Stimulated activated naive B cell treated with anti-CD40 and anti-IgM and Interleukin-4, amounts not matched to agents 10 μg/mL and 1 μg/mL and 100 μg/mL, for 72 hours (primary cell): ENCODE measurements at regions not wholly inside any gene's neighbourhood (a gene's known extent, or its start where the extent isn't known, plus 50 kb on each side); places are given as distances from the start of the nearest gene placed in this dataset.
"Not testable (repeated sequence)": the region's sequence is repeated elsewhere in the genome, so short reads cannot be mapped to it uniquely, and the experiment has no call there.

Source experiments
- ATAC-seq, 2 donors: fragments of 150-1000 bp; cut with Tn5 transposase; replicated peaks; 2 replicates each; pipeline ENCODE4 v1.10.0; 2021; ENCODE audit warnings: moderate library complexity in 1 of 2
- DNase-seq: peaks from one replicate; pipeline ENCODE4 v3.0.0; 2021
- H3K27ac Mint-ChIP-seq: one replicate; pipeline ENCODE4 v1.8.0; 2022; ENCODE audit warnings: mild to moderate bottlenecking, mixed read lengths
- H3K27me3 Mint-ChIP-seq, 2 donors: one replicate each; pipeline ENCODE4 v1.8.0; 2022; ENCODE audit warnings: mixed read lengths in 2 of 2
- H3K36me3 Mint-ChIP-seq, 2 donors: one replicate each; pipeline ENCODE4 v1.8.0; 2022; ENCODE audit warnings: mixed read lengths in 2 of 2, mild to moderate bottlenecking in 1 of 2
- H3K4me1 Mint-ChIP-seq, 2 donors: one replicate each; pipeline ENCODE4 v1.8.0; 2022; ENCODE audit warnings: mixed read lengths in 2 of 2, mild to moderate bottlenecking in 1 of 2
- H3K4me3 Mint-ChIP-seq, 2 donors: one replicate each; pipeline ENCODE4 v1.8.0; 2022; ENCODE audit warnings: mild to moderate bottlenecking in 2 of 2, mixed read lengths in 2 of 2, moderate library complexity in 1 of 2
- H3K9me3 Mint-ChIP-seq, 2 donors: one replicate each; pipeline ENCODE4 v1.8.0; 2022; ENCODE audit warnings: mixed read lengths in 2 of 2, mild to moderate bottlenecking in 1 of 2

DNA sequence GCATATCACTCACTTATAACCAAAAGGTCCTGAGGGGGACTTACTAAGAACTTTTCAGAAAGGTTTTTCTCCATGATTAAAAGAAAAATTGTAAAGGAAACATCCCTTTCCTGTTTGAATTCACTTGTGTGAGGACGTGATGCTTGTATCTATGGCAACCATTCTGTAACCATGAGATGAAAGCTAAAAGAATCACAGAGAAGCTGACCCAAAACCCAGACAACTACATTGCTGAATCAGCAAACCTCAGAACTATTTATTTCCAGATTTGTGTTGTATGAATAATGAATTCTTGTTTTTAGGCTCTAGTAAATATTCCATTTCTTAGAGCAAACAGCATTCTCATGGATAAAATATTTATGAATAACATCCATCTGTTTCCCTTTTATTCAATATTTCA is 91.2 kb downstream of the RCHY1 start:
- Mint-ChIP-seq H3K27me3 (peaks cover 6 to 14% of the 10 kb centered on the region in 2 donors), H3K27ac (no peak overlapping the region)
- no peak for ATAC-seq

DNA sequence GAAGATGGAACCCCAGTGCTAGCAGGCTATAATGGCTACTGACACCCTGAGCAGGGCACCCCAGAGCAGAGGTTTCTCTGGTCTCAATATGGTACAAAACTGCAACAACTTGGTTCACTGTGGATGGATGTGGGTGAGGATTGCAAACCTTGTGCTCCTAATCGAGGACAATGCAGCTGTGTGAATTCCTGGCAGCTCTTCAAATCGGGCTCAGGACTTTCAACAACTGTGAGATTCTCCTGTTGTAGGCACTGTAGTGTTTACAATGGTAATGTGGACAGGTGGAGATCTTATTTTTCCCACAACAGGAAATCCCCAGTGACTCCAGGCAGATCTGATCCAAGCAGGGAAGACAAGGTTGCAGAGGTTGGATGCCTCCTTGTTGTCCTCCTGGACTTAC is 101.5 kb downstream of the RCHY1 start:
- Mint-ChIP-seq H3K27me3 (peaks cover 6 to 9% of the 10 kb centered on the region in 2 donors), H3K9me3 (peaks cover 8 to 14% of the 10 kb centered on the region in 2 donors), H3K36me3 (no peaks in the 10 kb centered on the region), H3K27ac (no peak overlapping the region), H3K4me3 (no peak overlapping the region), H3K4me1 (no peaks in the 10 kb centered on the region)
- DNase-seq (no peak), ATAC-seq (no peak)

More for the DNA sequence above, 91.2 kb downstream of the RCHY1 start:
- no peak overlapping the region for H3K4me3 Mint-ChIP-seq
- no peaks in the 10 kb centered on the region for H3K4me1 Mint-ChIP-seq
- H3K9me3 Mint-ChIP-seq, result peaks cover 4% of the 10 kb centered on the region in 2 donors
- DNase-seq, result no peak
- no peaks in the 10 kb centered on the region for H3K36me3 Mint-ChIP-seq

DNA sequence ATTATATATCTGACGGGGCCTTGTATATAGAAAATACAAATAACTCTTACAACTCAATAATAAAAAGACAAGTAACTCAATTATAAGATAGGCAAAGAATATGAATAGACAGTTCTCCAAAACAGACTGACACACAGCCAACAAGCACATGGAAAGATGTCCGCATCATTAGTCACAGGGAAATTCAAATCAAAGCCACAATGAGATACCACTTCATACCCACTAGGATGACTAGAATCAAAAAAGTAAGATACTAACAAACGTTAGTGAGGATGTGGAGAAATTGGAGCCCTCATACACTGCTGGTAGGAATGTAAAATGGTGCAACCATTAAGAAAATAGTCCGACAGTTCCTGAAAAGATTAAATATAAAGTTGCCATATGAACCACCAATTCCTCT is 115.7 kb downstream of the RCHY1 start:
- Mint-ChIP-seq H3K27me3 (peaks cover 0 to 24% of the 10 kb centered on the region in 2 donors), H3K9me3 (no peaks in the 10 kb centered on the region), H3K4me1 (no peaks in the 10 kb centered on the region), H3K27ac (no peak overlapping the region), H3K4me3 (no peak overlapping the region), H3K36me3 (no peaks in the 10 kb centered on the region)
- ATAC-seq (no peak), DNase-seq (no peak)

DNA sequence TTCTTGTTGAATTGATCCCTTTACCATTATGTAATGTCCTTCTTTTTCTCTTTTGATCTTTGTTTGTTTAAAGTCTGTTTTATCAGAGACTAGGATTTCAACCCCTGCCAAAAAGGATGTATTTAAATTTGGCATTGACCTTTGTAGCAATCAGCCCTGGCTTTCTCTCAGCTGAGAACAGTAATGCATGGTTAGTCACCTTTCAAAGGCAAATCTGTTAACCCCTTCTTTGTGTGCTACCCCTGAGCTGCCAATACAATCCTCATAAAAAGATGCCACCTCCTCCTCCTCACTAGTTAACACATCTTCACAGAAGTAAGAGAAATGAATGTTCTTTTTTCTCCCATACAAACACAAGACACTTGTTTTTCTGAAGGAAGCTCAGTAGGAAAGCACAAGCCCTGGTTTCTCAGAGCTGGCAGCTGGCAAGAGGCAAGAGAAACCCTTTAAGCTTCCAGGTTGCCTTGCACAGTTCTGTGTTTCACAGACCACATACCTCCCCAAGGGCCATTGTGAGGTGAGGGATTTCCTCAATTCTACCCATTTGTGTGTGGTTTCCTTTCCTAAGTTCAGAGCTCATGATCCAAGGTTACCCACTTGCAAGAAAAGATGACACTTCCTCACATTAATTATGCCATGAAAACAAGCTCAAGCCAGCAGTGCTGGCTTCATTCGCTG is 122.6 kb downstream of the RCHY1 start:
- peaks cover 0 to 2% of the 10 kb centered on the region in 2 donors for H3K9me3 Mint-ChIP-seq
- H3K4me1 Mint-ChIP-seq, result peaks cover 7 to 10% of the 10 kb centered on the region in 2 donors
- H3K27ac Mint-ChIP-seq, result no peak overlapping the region
- peaks cover 21 to 24% of the 10 kb centered on the region in 2 donors for H3K27me3 Mint-ChIP-seq
- DNase-seq (peak; percentile 8), ATAC-seq (peak; percentile 72 to 81)
- H3K36me3 Mint-ChIP-seq, result no peaks in the 10 kb centered on the region
- no peak overlapping the region for H3K4me3 Mint-ChIP-seq

DNA sequence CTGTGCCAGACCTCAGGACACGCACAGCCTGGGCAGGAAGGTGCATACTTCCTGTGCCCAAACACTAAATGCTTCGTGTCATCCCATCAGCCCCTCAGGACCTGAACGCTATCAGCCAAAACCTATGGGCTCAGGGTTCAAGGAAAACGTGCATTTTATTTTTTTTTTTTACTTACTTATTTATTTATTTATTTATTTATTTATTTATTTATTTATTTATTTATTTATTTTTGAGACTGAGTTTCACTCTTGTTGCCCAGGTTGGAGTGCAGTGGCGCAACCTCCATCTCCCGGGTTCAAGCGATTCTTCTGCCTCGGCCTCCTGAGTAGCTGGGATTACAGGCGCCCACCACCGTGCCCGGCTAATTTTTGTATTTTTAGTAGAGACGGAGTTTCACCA is 127.8 kb downstream of the RCHY1 start:
- not testable (repeated sequence) for ATAC-seq, H3K36me3 Mint-ChIP-seq

DNA sequence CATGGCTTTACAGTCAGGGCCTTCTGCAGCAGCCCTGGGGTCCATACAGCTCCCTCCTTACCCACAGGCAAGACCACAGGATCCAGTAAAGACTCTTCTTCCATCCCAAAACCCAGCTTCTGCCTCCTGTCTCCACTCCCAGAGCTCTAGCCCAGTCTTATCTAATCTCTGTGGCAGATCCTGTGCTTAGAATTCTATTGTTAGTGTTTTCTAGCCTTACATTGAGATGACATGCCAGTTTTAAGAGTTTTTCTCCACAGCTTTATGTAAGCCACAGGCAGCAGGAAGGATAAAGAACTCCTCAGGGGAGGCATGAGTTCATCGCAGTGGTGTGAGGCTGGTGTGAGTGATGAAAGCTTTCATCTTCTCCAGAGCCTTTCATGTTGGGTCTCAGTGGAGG is 129.1 kb downstream of the RCHY1 start:
- Mint-ChIP-seq H3K4me3 (no peak overlapping the region), H3K9me3 (peaks cover 6 to 7% of the 10 kb centered on the region in 2 donors), H3K27ac (no peak overlapping the region), H3K36me3 (no peaks in the 10 kb centered on the region), H3K4me1 (no peaks in the 10 kb centered on the region), H3K27me3 (peaks cover 0 to under 1% of the 10 kb centered on the region in 2 donors)
- no peak for DNase-seq
- ATAC-seq, result no peak

More for the DNA sequence above, 127.8 kb downstream of the RCHY1 start:
- DNase-seq, H3K9me3 Mint-ChIP-seq, H3K4me3 Mint-ChIP-seq, H3K4me1 Mint-ChIP-seq, H3K27ac Mint-ChIP-seq: not testable (repeated sequence)
- H3K27me3 Mint-ChIP-seq, result peaks cover 1 to 11% of the 10 kb centered on the region in 2 donors

DNA sequence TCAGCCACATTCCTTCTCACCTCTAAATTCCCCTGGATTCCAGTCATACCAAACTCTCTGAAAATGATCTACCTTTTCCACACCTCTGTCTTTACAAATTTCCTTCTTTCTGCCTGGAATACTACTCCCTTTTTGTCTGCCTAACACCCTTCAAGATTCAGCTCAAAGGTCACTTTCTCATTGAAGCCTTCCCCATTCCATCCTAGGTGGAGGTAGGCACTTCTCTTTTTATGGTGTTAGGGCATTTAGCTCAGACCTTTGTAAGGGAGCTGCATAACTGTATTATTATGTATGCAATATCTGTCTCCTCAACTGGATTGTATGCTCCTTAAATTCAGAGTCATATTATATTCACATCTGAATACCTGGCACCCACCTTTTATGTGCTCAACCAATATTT is 137.7 kb downstream of the RCHY1 start:
- no peaks in the 10 kb centered on the region for H3K36me3 Mint-ChIP-seq
- H3K4me3 Mint-ChIP-seq, result no peak overlapping the region
- H3K4me1 Mint-ChIP-seq, result no peaks in the 10 kb centered on the region

DNA sequence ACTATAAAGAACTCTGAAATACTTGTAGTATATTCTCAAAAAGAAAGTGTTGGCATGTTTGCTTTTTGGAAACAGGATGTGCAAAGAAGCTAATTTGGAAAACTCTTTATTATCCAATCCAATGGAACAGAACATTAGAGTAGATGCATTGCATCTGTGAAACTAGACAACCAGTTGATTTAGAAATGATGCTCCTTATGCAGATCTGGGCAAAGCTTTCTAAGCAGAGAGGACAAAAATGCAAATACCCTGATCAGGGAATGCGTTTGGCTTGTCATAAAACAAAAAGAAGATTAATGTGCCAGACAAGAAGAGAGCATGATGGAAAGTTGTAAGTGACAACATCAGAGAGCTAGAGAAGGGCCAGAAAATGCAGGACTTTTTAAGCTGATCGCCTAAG is 142.3 kb downstream of the RCHY1 start:
- ATAC-seq, result no peak
- Mint-ChIP-seq H3K36me3 (no peaks in the 10 kb centered on the region), H3K4me1 (no peaks in the 10 kb centered on the region), H3K27ac (no peak overlapping the region), H3K9me3 (peaks cover 0 to 1% of the 10 kb centered on the region in 2 donors), H3K27me3 (peaks cover 12 to 30% of the 10 kb centered on the region in 2 donors), H3K4me3 (no peak overlapping the region)
- no peak for DNase-seq

More for the DNA sequence above, 137.7 kb downstream of the RCHY1 start:
- ATAC-seq (no peak), DNase-seq (no peak)
- no peak overlapping the region for H3K27ac Mint-ChIP-seq
- peaks cover 9 to 13% of the 10 kb centered on the region in 2 donors for H3K9me3 Mint-ChIP-seq
- peaks cover 7 to 18% of the 10 kb centered on the region in 2 donors for H3K27me3 Mint-ChIP-seq

DNA sequence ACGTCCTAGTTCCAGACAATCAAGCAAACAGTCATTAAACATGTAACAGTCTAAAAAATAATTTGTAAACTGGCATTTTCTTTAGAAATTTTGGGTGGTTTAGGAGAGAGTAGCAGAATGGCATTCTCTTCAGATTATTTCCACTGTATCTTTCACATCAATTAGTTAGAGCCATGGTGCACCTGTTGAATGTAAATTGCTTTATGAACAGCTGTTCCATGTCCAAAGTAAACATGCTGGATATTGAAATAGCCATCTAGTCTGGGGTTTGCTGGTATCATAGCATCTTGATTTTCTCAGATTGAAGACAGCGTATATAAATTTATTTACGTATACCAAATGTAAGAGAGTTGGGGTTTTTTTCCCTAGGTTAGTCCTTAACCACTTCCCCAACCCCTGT is 143.6 kb downstream of the RCHY1 start:
- DNase-seq (no peak), ATAC-seq (no peak)
- Mint-ChIP-seq H3K9me3 (peaks cover 0 to 1% of the 10 kb centered on the region in 2 donors), H3K4me3 (no peak overlapping the region), H3K36me3 (no peaks in the 10 kb centered on the region), H3K4me1 (no peaks in the 10 kb centered on the region), H3K27me3 (peaks cover 6 to 30% of the 10 kb centered on the region in 2 donors), H3K27ac (no peak overlapping the region)

DNA sequence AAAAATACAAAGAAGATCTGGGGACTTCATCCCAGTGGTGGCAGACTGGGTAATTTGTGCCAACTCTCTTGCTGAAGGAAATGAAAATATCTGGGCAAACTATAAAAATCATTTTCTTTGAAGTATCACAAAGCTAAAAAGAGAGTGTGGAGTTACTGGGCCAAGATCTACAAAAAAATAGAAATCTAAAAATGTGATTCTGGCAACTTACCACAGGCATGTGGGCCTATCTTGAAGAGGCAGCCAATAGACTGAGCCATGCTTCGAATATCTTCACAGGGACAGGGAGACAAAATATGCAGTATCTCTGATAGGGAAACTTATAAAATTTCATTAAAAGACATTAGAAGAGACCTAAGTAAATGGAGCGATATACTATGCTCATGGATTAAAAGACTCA is 168.8 kb downstream of the RCHY1 start:
- ATAC-seq (no peak), DNase-seq (no peak)
- no peak overlapping the region for H3K4me3 Mint-ChIP-seq
- peaks cover 0 to 2% of the 10 kb centered on the region in 2 donors for H3K9me3 Mint-ChIP-seq
- H3K36me3 Mint-ChIP-seq, result no peaks in the 10 kb centered on the region
- H3K27me3 Mint-ChIP-seq, result peaks cover 0 to 6% of the 10 kb centered on the region in 2 donors
- no peaks in the 10 kb centered on the region for H3K4me1 Mint-ChIP-seq
- H3K27ac Mint-ChIP-seq, result no peak overlapping the region

DNA sequence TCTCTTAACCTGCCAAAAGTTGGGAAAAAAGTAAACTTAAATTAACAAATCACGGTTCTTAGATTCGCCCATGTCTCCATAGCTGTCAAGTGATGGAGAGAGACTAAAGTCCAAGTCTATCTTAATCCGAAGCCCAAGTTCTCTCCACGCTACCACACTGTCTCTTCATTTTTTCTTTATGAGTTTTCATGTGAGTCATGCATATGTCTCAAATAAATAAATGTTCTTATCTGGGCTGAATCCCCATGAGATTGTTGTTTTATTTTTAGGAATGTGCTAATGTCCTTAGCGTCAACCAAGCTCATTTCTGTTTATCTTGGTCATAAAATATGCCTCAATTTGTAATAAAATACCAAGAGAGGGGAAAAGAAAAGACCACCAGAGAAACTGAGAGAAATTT is 169.3 kb downstream of the RCHY1 start:
- no peak overlapping the region for H3K27ac Mint-ChIP-seq
- DNase-seq, result no peak
- peaks cover 0 to 6% of the 10 kb centered on the region in 2 donors for H3K27me3 Mint-ChIP-seq
- no peak for ATAC-seq
- H3K4me3 Mint-ChIP-seq, result no peak overlapping the region
- H3K4me1 Mint-ChIP-seq, result no peaks in the 10 kb centered on the region
- no peaks in the 10 kb centered on the region for H3K36me3 Mint-ChIP-seq
- H3K9me3 Mint-ChIP-seq, result peaks cover 0 to 1% of the 10 kb centered on the region in 2 donors

DNA sequence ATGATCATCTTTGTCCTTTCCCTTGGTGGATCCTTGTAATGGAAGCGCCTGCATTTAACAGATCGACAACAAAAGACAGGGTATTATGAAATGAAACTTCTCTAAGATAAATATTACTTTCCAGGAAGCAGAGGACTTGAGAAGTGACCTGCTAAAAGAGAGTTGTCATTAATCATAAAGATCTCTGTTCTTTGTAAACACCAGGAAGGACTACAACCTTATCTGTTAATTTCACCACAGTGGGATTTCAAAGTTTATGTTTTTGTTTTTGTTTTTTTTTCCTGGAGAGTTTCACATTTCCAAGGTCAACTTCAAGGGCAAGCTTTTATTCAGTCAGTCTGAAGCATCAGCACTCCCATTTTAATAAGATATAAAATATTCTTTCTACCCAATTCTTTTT is 170.9 kb downstream of the RCHY1 start:
- Mint-ChIP-seq H3K36me3 (no peaks in the 10 kb centered on the region), H3K4me1 (no peaks in the 10 kb centered on the region), H3K27ac (no peak overlapping the region), H3K4me3 (no peak overlapping the region), H3K27me3 (peaks cover 0 to 6% of the 10 kb centered on the region in 2 donors), H3K9me3 (no peaks in the 10 kb centered on the region)
- no peak for ATAC-seq
- no peak for DNase-seq

DNA sequence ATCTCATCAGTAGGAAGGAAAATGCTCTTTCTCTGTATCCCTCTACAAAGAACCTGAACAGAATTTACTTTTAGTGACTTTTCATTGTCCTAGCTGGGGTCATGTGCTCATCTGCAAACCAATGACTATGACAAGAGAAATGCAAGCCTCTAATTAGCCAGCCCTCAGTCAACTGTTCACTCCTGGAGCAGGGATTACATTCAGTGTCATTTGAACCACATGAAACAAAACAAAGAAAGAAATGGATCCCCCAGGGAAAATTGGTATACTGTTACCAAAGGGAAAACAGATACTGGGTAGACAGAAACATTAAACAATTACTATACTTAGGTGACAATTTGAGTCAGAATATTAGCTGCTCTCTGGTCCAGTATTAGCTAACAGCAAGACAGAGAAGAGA is 173.6 kb downstream of the RCHY1 start:
- Mint-ChIP-seq H3K9me3 (peaks cover 0 to 6% of the 10 kb centered on the region in 2 donors), H3K27me3 (no peaks in the 10 kb centered on the region), H3K27ac (no peak overlapping the region), H3K36me3 (no peaks in the 10 kb centered on the region), H3K4me3 (no peak overlapping the region), H3K4me1 (no peaks in the 10 kb centered on the region)
- ATAC-seq (no peak), DNase-seq (no peak)

DNA sequence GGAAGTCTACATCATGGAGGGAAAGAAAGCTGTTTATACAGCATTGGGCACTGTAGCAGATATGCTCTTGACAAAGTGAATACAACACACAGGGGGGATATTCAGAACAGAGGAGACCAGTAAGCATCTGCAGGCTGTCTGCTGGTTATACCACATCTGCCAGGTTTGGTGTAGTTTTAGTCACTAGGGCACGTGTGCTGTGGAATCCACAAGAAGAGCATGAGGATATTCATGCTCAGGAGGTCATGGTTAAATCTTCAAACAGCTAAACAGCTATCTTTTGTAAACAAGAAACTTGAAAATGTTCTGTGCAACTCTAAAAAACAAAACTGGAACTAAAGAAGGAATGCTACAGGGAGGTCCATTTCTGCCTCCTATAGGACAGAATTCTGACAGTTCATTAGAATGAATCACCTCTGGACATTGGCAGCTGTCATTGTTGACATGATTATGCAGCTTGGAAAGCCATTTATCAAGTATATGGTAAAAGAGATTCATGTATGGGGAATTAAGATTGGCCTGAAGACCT is 175.8 kb downstream of the RCHY1 start:
- H3K36me3 Mint-ChIP-seq, result no peaks in the 10 kb centered on the region
- ATAC-seq (no peak), DNase-seq (no peak)
- H3K27me3 Mint-ChIP-seq, result no peaks in the 10 kb centered on the region
- H3K4me3 Mint-ChIP-seq, result no peak overlapping the region
- peaks cover 0 to 10% of the 10 kb centered on the region in 2 donors for H3K9me3 Mint-ChIP-seq
- no peaks in the 10 kb centered on the region for H3K4me1 Mint-ChIP-seq
- H3K27ac Mint-ChIP-seq, result no peak overlapping the region

DNA sequence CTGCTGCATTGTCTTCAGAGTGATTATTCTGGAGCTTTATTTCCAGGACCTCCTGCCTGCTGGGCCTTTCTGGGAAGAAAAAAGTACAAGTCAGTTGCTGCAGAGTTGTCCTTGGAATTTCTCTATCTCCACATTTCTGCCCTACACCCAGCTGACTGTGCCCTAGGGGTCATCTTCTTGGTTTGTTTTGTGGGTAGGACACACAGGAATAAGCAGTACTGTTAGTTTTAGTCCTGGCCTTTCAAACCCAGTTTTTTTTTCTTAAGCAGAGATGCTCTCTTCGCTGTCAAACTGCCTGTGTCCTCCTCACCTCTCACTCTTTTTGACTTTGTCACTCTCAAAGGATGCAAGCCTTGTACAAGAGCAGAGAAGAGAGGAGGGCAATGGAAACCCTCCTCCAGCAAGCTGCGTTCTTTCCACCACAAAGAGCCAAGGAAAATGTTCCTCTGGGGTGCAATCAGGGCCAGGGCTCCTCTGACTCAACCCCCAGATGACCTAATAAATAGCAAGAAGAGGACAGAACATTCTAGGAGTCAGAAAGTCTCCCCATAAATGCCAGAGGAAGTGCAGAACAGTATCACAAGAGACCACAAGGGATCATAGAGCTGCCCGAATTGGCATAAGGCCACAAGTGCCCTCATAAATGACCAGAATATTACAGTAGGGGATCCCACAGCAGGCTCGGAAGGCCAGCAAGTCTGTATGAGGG is 186.2 kb downstream of the RCHY1 start:
- H3K4me1 Mint-ChIP-seq, result no peaks in the 10 kb centered on the region
- peaks cover 0 to 1% of the 10 kb centered on the region in 2 donors for H3K36me3 Mint-ChIP-seq
- no peak for DNase-seq
- peaks cover 4 to 10% of the 10 kb centered on the region in 2 donors for H3K9me3 Mint-ChIP-seq
- H3K4me3 Mint-ChIP-seq, result no peak overlapping the region
- no peak for ATAC-seq
- H3K27ac Mint-ChIP-seq, result no peak overlapping the region
- H3K27me3 Mint-ChIP-seq, result peaks cover 11 to 17% of the 10 kb centered on the region in 2 donors
